ENCODE measurements at regions not wholly inside any gene's neighbourhood (a gene's known extent, or its start where the extent isn't known, plus 50 kb on each side); places are given as distances from the start of the nearest gene placed in this dataset.

DNA sequence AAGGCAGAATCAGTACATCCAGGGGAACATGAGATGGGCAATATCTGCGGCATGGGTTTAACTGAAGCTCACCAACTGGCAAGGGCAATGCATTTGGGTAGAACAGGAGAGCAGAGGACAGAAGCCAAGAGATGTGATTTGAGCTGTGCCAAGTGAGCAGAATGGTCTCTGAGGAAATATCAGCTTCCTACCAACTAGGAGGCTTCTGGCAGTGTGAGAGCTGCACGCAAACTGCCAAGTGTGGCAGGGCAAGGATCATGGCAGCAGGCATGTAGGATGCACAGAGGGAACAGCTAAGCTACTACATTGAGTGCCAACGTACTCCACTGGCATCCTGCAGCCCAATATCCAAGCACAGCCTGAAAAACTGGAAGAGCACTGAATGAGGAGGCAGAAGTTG, 1036.5 kb downstream of the TUSC7 start:
- DNase-seq: no peak

DNA sequence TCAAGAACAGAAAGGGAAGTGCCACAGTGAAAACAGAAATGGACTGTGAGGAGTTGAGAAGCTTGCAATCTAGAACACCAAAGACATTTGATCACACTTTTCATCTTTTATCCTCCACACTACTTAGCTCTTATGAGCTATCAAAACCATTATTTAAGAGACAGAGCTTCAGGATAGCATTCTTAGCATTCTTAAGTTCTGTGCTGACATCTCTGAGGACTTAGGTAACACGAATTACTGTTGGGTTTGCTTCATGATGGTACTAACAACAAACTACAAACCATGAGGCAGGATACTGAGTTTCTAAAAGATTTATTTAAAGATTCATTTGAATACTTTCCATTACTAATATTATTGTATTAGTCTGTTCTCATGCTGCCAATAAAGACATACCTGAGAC, 1038.6 kb downstream of the TUSC7 start:
- DNase-seq: no peak

DNA sequence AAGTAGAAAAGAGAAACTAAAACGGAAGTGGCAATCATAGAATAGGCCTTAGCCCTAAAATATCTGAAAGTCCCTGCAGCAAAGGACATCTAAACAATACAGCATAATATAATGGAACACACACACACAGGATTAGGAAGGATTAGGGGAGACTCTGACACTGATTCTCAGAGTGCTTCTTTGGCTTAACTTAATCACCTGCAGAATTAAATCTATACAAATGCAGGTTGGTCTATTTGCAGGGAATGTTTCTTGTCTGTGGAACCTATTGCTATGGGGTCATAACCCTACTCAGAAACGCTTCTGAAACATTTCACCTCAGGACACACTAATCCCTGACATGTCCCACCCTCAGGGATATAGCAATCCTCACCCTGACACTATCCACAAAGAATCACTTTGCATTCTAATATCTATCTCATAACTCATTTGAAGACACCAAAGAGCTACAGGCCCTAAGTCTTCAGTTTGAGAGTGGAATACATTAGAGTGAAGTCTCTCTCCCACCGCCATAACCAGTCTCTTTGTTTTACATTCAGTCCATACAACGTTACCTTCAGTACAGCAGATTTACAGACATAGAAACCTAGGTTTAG, 1041.2 kb downstream of the TUSC7 start:
- no peak for DNase-seq

DNA sequence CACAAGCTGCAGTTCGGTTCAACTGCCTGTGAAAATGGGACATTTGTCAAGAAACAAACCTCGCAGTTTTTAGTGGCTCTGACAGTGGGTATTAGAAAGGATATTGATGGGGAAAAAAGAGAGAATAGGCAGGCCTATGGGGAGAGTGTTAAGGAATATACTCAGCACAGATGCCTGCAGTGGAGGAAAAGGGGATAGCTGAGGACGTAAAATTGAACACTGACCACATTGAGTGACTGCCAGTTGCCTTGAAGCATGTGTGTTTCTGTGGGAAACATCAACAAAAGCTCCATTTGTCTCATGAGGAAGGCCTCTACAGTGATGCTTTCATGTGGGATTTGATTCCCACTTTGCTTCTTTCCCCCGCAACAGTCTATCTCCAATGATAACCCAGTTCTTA, 1042.1 kb downstream of the TUSC7 start:
- DNase-seq: no peak

DNA sequence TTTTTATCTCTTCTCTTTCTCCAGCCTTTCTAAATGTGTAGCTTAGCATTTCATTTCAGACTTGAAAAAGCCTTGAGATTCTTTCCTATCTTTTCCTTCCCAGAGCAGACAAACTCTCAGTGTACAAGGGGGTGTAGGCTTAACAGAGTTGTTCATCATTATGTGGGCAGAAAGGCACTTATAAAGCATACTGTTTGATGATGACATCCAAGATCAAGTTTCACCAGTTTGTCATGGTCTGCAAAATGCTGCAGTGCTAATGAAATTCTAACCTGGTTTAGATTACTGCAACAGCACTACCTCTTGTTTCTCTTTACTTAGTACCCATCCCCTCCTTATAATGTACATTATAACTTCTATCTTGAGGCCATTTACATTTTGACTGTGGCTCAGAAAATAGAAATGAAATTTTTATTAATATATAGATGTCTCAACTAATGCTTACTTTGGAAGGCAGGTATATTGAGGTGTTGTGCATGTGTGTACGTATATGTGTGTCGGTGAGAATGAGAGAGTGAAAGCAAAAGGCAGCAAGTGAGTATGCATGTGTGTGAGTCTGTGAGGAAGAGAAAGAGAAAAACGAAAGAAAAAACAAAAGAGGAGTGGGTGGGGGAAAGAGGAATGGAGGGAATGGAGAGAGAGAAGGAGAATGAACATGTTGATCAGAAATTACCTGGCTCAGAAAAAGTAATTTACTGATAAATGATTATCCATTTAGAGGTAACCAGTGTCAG, 1043.6 kb downstream of the TUSC7 start:
- DNase-seq: no peak

DNA sequence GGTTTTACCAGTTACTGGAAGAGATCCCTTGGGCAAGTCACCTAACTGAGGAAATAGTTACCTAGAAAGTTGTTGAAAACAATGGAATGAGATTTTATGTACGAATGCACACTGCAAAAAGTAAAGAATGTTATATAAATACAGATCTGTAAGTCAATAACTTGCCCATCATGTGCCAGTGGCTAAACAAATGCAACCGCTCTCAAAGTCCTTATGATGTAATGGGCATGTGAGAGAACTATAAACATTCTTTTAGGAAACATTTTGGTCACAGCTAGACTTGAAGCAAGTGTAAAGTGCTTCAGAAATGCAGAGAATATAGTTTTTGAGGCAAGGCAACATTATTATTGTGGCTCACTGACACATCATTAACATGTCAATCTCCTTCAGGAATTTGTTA, 1044.5 kb downstream of the TUSC7 start:
- DNase-seq: no peak

DNA sequence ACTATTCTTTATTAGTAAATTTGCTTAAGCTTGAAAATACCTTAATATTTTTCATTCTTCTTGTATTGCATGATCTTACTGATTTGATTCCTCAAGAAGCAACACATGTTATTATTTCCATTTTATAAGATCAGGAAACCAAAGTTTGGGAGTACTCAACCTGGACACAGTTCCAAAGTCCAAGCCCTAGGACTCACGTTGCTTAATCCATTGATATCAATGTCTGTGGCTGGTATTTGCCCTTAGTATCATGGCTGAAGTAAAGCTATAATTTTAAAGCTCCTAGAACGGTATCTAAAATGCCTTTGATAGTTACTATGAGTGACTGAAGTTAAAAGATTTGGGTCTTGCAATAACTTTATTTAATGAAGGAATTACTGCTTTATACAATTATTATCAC, 1045.3 kb downstream of the TUSC7 start:
- DNase-seq: no peak

DNA sequence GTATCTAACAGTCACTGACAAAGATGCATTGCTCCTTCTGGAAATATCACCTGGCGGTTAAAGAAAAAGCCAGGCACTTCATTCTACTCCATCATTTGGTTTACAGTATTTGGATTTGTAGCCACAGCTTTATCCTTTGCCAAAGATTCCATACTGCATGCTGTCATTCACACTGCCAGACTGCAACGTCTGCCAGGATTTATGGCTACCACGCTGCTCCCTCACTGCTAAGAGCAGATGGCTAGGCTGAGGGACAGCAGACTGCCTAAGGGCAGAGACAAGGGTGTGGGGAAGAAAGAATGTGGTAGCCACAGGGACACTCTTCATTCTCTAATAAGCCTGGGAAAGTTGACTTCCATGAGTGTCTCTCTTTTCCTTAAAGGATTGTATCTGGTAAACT, 1047.0 kb downstream of the TUSC7 start:
- no peak for DNase-seq

DNA sequence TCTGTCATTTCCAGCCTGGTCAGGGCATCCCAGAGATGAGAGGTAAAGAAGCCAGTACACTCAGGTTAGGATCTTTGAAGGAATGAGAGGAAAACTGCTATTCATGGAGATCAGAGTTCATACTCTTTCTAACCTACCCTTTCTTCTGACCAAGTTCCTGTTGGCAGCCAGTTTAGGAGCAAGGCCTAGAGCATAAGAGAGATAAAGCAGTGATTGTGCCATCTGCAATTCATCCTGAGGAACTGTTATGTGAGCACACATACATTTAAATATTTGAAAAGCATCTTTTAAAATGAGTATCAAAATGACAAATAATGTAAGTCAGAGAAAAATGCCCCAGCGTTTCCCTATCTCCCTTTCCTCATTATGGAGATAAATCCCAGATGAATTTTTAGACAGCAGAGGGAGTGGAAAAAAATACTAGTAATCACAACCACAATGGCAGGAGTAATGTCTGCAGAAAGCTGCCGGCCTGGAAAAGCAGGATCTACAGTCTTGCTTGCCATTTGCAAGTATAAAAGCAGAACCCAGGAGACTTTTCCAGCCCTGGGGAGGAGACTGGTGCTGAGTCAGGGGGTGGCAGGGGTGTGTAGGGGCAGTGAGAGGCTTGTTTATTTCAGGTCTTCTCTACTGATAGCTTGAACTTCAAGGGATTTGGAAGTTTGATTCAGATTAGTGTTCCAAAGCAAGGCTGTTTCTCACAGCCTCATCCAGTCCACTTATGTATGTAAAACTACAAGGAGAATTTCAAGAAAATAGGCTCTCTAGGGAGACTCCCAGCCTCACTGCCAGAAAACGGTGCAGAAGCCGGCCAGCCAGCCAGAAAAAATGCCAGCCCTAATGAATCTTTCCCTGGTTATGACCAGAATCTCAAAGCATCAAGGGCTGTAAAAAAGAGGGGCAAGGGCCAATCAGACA, 1052.4 kb downstream of the TUSC7 start:
- no peak for DNase-seq

DNA sequence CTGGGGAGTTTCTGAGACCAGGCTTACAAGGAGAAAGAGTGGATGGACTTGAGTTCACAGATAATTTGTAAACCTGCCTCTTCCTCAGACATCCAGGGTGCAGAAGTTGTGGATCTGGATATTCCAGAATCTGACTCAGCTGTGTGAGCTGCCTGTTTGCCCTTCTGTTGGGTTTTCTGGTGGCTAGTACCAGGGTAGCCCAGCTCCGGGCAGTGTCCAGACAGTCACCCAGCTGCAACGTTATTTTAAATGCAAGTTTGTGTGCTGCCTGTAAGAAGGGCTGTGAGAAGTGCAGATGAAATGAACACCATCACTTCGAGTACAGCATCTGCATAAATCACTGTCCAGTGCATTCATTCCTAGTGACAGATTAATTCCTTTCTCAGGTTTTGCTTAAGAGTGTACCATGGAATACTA, 1053.0 kb downstream of the TUSC7 start:
- no peak for DNase-seq

DNA sequence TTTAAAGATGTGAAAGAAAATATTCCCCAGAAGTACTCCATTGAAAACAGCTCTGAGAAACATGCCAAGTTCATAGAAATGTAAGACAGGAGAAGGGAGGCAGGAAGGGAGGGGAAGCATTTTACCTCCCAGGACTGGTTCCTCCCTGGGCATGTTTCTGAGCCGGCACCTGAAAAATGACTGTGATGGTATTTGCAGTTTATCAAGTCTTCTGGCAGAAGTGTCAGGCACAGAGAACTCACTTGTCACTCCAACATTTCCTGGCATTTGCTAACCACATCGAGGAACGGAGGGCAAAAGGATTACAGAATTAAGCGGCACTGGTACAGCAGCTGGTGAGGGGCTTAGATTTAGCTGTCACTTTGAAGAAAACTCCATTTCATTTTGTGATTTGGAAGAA, 1054.0 kb downstream of the TUSC7 start:
- DNase-seq: no peak

DNA sequence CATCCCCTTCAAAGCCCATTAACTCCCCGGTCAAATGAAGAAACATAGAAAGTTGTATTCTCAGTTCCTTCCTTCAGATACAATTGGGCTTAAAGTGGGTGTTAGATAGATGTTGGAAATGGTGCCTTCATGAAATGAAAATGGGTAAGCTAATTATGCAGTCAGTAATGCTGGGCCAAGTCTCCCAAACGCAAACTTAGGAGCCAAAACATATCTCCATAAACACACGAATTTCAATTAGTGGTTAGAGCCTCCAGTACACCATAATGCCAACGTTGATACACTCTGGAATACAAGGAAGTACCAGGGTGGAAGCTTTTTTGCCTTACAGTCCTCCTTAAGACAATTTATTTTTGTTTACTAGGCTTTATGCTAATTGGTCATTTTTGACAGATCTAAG, 1059.0 kb downstream of the TUSC7 start:
- DNase-seq: no peak

DNA sequence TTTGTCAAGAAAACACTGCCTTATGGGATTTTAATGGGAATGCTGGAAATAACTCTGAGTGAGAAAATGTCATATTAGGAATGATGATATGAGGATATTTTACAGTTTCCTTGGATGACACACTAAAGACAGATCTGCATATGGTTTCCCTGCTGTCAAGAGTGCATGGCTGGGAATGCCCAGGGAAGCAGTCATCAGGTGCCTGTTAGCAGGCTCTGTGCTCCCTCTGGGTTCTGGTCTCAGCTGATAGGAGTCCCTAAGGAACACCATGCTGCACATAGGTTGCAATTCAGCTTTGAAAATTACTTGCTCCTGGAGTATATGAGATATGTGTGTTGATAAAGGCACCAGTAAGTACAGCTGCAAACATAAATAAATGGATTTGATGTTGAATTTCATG, 1064.6 kb downstream of the TUSC7 start:
- no peak for DNase-seq

DNA sequence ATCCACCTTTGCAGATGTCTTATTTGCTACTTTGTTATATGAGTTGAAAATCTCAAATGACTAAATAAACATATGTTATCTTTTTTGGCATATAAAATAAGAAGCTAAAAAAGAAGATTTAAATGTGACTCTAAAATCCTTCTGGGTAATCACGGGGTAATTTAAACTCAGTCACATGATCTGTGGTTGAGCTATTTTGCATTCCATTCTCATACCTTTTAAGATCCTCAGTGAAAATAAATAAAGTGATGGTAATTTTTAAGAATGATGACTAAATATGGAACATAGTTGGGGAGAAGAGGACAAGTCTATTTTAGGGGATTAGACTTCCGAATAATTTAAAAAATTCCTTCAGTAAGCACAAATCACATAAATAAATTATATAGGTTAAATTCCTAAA, 1076.8 kb downstream of the TUSC7 start:
- DNase-seq: no peak

DNA sequence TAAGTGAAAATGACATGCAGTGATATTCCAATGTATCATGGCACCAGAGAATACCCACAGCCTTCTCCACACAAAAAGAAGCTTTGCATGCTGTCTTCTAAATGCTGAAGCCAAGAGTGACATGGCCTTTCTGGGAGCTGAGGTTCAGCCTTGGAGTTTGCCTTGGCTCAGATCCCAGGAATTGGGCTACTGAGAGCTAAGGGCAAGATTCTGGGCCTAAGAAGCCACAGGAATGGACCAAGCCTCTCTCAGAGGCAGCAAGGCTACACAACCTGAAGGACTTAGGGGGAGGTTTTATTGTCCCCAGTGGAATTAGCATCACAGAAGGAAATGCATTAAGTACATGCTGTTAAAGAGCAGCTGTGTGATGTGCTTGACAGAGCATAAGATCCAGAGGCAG, 1078.5 kb downstream of the TUSC7 start:
- DNase-seq: no peak

DNA sequence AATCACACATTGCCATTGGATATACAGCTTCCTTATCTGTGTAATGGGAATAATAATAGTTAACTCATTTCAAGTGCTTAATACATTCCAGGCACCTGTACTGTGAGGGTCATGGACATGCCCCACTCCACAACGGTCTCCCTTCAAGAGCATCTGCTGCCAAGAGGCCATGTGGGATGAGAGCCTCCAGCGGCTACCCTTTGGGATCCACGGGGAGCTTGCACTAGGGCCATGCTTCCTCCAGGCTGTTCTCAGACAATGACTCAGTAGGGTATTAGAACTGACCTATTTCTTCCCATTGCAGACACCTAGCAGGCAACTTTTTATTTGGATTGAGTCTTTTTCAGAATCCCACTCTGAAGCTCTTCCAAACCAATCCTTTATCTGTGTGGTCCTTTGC, 1078.9 kb downstream of the TUSC7 start:
- no peak for DNase-seq

DNA sequence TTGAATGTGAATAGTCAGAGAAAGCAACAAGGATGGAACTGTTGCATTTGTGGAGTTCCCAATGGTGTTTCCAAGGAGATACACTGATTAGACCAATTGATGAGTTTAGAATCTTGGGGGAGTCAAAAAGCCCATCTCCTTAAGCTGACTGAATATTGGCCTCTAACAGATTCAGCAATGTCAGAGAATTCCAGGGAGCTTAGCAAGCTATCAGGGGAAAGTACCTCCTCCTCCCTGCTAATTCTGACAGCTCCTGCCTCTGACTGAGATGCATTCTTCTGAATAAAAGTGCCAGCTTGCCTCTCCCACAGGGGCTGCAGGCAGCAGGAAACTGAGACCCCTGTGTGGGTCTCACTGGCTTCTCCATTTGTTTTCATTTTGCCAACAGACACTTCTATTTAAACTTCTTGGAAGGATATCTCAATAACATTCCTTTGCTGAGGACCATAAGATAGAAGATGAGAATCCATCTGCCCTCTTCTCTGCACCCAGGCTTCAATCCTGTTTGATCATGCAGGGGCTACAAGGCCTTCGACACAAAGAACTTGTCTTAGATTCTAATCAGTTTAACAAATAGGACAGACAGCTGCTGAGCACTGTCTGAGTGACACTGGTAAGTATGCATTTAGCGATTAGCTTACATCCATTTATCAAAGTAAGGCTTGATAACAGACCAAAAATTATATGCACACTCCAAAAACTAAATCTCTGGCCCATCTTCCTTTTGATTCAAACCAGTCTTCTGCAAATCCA, 1080.8 kb downstream of the TUSC7 start:
- no peak for DNase-seq

DNA sequence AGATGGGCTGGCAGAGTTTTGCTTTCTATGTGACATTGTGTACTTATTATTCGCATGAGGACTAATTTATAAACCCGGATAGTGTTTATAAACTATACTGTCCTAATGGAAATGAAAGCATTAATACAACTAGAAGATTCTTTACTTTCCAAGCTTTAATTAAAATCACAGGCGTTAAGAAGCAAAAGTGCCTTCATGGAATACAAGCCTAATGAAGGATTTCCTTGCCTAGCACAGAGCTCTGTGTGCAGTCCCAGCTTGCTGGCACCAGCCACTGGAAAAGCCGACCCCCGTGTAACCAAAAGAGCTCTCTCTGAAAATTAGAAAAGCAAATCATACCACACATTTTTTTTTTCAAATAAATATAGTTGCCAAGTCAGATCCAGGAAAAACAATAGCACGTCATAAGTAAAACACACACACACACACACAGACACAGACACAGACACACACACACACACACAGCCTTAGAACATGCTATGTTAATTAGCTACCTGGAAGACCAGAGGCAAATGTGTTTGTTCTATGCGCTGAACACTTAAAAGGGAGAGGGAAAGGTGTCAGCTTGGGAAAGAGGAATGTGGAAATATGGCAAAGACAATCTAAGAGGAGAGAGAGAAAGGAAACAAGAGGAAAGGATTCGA, 1084.2 kb downstream of the TUSC7 start:
- no peak for DNase-seq

DNA sequence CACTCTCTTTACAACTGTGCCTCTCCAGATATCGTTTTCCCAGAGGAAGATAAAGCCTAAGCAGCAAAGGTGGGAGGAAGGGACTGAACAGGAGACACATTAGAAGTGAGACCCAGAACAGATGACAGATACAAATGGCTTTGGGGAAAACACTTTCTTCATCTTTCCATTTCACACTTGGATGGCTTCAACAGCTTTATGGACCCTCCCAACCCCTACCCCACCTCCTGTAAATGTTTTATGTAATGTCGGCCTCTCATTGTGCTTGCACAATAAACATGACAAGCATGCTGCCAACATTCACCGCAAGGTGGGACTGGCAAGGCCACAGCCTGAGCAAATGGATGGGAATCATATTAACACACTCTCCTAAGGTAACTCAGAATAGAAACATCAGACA, 1088.6 kb downstream of the TUSC7 start:
- no peak for DNase-seq

DNA sequence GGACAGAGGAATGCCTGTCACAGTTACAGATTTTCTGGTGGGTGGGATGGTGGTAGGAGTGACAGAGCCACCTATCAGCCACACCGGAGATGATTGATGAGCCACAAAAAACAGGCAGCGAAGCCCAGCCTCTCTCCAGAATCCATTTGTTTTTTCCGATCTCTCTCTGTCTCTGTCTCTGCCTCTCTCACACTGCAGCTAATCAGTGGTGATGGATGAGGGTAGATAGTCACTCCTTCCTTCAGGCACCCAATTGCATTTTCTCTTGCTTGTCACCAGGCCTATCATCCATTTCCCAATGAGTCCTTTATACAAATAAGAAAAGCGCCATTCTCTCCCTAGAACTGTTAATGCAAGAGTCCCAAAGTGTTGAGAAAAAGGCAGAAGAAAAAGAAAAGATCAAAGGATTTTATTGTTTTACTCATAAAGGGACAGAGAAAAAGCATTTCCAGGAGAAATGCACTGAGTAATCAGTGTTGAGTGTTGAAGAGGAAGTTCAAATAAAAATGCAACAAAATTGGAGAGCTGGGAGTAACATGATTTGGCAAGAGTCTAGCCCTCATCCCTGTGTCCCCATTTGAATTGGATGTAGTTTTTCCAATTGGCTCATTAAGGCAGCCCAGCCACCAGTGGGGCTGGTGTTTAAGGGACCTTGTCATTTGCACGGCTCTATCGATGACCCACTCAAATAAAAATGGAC, 1089.3 kb downstream of the TUSC7 start:
- DNase-seq: no peak

DNA sequence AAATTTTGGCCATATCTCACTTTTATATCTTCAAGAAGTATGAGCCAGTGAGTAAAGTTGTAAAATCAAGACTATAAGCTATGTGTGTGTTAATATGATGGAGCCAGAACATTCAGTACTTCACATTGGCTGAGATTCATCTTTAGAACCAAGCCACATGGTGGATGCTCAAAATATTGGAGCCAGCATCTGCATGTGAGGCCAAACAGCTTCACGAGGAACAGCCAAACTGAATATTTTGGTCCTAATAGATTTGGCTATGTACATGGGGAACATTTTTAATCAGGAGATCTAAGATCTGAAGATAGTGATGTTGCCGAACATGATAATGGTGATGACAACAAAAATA, 1089.8 kb downstream of the TUSC7 start:
- no peak for DNase-seq

DNA sequence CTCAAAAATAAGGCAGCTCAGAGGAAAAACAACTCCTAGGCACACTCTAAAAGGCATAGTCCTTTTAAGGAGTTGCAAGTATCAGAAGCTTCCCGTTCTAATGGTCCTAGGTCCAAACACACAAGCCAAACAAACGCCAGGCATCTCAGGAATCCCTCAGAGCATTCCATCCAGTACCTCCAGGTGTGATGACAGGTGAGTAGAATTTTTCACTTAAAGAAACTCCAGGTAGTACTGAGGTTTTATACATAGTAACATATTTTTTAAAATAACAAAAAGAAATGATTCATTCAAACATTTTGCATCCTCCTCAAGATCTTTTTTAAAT, 1092.3 kb downstream of the TUSC7 start:
- no peak for DNase-seq

All from CD4-positive, alpha-beta T cell treated with Interferon gamma for 1 hour (primary cell).